ENCODE measurements at regions not wholly inside any gene's neighbourhood (a gene's known extent, or its start where the extent isn't known, plus 50 kb on each side); places are given as distances from the start of the nearest gene placed in this dataset.
"Not testable (repeated sequence)": the region's sequence is repeated elsewhere in the genome, so short reads cannot be mapped to it uniquely, and the experiment has no call there.

- no peak for DNase-seq
These were observed 50.0 kb downstream of the PTPRS start for GRCh38 chr19:5290336-5291262.

DNA sequence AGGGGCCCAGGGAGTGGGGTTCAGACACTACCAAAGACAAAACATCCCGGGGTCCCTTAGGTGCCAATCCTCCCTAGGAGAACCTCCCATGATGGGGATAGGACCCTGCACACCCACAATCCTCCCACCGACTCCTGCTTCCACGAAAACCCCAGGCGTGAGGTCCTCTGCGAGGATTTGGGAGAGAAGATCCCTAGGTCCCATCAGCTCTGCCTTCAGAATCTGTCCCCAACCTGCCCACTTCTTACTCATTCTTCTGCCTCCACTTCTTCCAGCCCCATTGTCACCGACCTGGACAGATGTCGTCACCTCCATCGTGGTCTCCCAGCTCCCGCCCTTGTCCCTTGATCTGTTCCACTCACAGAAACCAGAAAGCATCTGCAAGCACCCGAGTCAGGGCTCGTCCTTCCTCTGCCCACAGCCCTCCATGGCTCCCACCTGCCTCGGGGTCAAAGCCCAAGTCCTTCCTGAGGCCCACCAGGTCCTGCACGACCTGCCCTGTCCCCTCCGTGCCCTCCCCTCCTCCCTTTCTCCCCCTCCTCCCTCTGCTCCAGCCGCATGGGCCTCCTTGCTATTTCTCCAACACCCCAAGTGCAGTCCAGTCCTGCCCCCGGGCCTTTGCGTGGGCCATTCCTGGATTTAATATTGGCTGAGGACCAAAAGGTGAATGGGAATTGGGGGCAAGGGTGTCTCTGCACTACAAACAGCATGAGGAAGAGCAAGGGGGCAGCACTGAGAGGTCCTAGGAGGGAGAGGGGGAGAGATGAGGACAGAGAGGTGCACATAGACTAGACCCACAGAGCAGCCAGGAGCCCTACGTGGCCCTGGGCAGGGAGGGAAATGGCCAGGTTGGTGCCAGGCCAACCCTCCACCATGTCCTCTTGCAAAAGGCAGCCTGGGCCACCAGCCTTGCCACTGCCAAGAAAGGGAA, 51.3 kb downstream of the PTPRS start:
- no peak for DNase-seq

- DNase-seq, result no peak
These were observed 52.3 kb downstream of the PTPRS start for GRCh38 chr19:5288347-5288739.

DNA sequence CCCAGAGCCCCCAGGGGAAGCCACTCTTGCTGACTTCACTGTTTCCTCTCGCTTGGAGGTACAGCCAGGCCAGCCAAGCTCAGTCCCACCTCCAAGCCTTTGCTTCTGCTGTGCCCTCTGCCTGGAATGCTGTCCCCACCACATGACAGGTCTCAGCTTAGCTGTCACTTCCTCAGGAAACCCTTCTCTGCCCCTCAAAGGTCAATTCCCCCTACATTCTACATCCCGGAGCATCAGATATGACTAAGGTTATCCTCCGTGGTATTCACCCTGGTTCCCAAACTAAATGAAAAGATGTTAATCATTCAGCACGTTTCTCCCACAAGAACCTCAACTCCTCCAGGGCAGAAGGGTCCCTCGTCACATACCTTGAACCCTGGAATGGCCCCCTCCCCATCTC, 53.5 kb downstream of the PTPRS start:
- DNase-seq, result no peak

DNA sequence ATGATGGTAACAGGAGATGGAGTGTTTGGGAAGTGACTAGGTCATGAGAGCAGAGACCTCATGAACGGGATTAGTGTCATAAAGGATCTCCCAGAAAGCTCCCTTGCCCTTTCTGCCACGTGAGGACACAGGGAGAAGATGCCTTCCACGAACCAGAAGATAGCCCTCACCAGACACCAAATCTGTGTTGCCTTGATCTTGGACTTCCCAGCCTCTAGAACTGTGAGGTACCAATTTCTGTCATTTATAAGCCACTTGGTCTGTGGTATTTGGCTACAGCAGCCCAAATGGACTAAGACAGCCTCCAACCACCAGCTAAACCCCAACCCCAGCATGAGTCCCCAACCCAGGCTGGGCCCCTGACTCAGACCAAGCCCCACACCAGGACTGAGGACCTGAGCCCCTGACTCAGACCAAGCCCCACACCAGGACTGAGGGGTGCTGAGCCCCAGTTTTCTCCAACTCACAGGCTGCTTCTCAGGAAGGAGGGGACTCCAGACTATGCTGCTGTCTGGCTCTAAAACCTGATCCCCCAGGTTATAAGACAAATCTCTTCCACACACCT, 54.1 kb downstream of the PTPRS start:
- no peak for DNase-seq

GRCh38 chr19:5285955-5286354, 54.7 kb downstream of the PTPRS start:
- DNase-seq, result no peak

- DNase-seq, result no peak
These were observed 55.3 kb downstream of the PTPRS start for GRCh38 chr19:5285311-5285710.

DNA sequence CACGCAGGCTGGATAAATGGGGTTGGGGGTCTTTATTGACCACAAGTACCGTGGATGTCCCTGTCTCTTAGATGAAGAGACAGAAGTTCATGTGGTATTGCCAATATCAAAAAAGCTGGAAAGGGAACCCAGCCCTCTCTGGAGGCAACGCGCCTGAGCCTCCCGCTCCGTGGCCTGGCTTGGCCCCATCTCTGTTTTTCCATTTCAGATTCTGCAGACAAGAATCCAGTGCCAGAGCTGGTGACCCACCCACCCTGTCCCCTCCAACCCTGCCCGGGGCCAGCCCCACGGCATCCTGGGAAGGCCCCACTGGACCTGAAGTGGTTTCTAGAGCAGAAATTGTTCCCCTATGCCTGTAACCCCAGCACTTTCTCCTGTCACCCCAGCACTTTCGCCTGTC, 57.7 kb downstream of the PTPRS start:
- DNase-seq, result no peak

DNA sequence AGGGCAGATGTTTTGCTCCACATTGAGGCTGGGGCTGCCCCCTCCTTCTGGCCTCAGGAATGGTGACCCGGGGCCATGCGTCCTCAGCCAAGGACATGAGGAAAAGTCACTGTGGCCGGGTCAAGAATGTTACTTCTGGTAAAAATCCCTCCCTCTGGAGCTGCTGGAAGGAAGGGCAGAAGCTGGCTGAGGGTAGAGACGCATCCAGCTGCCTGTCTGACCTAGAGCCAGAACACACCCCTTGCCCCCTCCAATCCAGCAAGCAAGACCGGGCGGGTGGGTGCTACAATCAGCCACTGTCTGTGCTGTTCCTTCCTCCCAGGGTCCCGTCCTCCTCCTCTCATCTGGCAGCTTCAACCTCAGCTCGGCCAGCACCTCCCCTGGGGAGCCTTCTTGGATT, 59.0 kb downstream of the PTPRS start:
- DNase-seq, result no peak

GRCh38 chr19:5275668-5276067, 64.9 kb downstream of the PTPRS start:
- DNase-seq, result not testable (repeated sequence)

GRCh38 chr19:5273782-5274181, 66.8 kb downstream of the PTPRS start:
- DNase-seq, result no peak

GRCh38 chr19:5271145-5271544, 69.5 kb downstream of the PTPRS start:
- DNase-seq, result peak in 2 of 3 donors; percentile 12 to 22

GRCh38 chr19:5269926-5270325, 70.7 kb downstream of the PTPRS start:
- DNase-seq, result no peak

- DNase-seq, result no peak
These were observed 71.3 kb downstream of the PTPRS start for GRCh38 chr19:5269279-5269678.

- DNase-seq, result no peak
These were observed 71.8 kb downstream of the PTPRS start for GRCh38 chr19:5268801-5269200.

- DNase-seq, result no peak
These were observed 75.4 kb downstream of the PTPRS start for GRCh38 chr19:5265260-5265659.

DNA sequence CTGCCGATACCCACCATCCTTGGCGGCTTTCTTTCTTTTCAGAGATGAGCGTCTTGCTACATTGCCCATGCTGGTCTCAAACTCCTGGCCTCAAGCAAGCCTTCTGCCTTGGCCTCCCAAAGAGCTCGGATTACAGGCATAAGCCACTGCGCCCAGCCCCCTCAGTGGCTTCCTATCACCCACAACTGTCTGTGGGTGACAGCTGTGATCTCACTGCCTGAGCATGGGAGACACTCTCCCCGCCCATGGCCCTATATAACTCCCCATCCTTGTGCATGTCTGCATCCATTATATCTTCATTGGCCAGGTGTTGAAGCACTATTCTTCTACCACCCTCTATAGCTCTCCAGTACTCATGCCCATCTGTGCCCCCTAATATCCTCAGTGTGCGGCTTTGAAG, 76.2 kb downstream of the PTPRS start:
- no peak for DNase-seq

GRCh38 chr19:5263615-5264014, 77.0 kb downstream of the PTPRS start:
- no peak for DNase-seq

- DNase-seq, result no peak
These were observed 77.9 kb downstream of the PTPRS start for GRCh38 chr19:5262721-5263120.

DNA sequence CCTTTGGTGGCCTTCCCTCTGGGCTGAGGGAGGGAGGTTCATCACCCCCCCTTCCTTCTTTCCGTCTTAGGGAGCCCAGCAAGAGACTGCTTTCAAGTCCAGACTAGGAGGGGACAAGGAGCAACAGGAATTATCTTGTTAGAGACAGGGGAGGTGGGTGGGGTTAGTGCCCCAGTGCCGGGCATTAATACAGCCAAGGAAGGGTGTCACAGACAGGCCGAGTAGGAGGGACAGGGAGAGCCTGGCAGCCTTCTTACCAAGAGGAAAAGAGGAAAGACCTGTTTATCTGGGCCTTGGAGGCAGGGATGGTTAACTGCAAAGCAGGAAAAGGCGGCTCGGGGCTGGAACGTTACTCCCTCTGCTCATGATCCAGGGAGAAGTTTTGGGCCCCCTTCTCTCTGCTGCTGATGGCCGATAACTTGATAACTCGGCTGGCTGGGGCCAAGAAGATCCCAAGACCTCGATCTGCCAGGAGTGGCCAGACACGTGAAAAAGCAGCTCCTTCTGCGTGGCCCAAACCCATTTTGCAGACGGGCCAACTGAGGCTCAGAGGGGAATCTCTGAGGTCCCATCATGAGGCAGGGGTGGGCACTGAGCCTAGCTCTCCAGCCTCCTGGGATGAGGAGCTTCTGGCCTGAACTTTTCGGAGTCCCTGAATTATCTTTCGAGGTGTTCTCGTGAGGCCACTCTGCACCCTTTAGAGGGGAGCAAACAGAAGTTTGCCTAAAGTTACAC, 79.3 kb downstream of the PTPRS start:
- DNase-seq, result no peak

GRCh38 chr19:5260381-5260967, 80.1 kb downstream of the PTPRS start:
- no peak for DNase-seq

GRCh38 chr19:5259750-5260149, 80.9 kb downstream of the PTPRS start:
- no peak for DNase-seq

Data from suppressor macrophage treated with lipopolysaccharide for 1 hour (primary cell).